Suprapubic skin (tissue), 4 donors: ENCODE measurements at regions not wholly inside any gene's neighbourhood (a gene's known extent, or its start where the extent isn't known, plus 50 kb on each side); places are given as distances from the start of the nearest gene placed in this dataset.
"Not testable (repeated sequence)": the region's sequence is repeated elsewhere in the genome, so short reads cannot be mapped to it uniquely, and the experiment has no call there.

Source experiments
- DNase-seq, 2 donors: peaks; one replicate each; pipeline ENCODE4 v3.0.0-alpha.2; 2019; ENCODE audit warnings: low spot score in 2 of 2
- H3K27ac ChIP-seq: fragments of 200-600 bp; sonication (generic); one replicate; pipeline ENCODE4 v1.5.1; 2019
- H3K27me3 ChIP-seq: fragments of 200-600 bp; sonication (generic); one replicate; pipeline ENCODE4 v1.5.1; 2019
- H3K36me3 ChIP-seq: fragments of 200-600 bp; sonication (generic); one replicate; pipeline ENCODE4 v1.5.1; 2019
- H3K4me1 ChIP-seq: fragments of 200-600 bp; sonication (generic); one replicate; pipeline ENCODE4 v1.5.1; 2019
- H3K4me3 ChIP-seq: fragments of 200-600 bp; sonication (generic); one replicate; pipeline ENCODE4 v1.5.1; 2019; ENCODE audit warnings: mild to moderate bottlenecking
- H3K9me3 ChIP-seq: fragments of 200-600 bp; sonication (generic); one replicate; pipeline ENCODE4 v1.5.1; 2019
- CTCF ChIP-seq, 2 donors: fragments of 200-600 bp in 1 of 2; fragments of 450-650 bp in 1 of 2; sonication (generic) in 1 of 2; IDR thresholded peaks; one replicate each; pipeline ENCODE4 v1.5.1; 2016 to 2019; ENCODE audit warnings: antibody characterized with exemption in 2 of 2, mild to moderate bottlenecking in 1 of 2, moderate library complexity in 1 of 2
- EP300 ChIP-seq: sonication (generic); formaldehyde crosslinking; IDR thresholded peaks from one replicate; pipeline ENCODE4 v1.6.1; 2017; ENCODE audit warnings: antibody characterized with exemption
- POLR2A ChIP-seq, 2 donors: fragments of 450-650 bp; IDR thresholded peaks; one replicate each; pipeline ENCODE4 v1.6.1; 2017; ENCODE audit warnings: antibody characterized with exemption in 2 of 2, mild to moderate bottlenecking in 2 of 2, moderate library complexity in 2 of 2
- POLR2AphosphoS5 ChIP-seq, 3 donors: sonication (generic); formaldehyde crosslinking; IDR thresholded peaks; one replicate each; pipeline ENCODE4 v1.6.1; 2017; ENCODE audit warnings: antibody characterized with exemption in 3 of 3
- WGBS: methylation state at CpG from one replicate; pipeline ENCODE4 v1.1.5; 2018; 5-methylcytosine and 5-hydroxymethylcytosine counted together

GRCh38 chr5:5739490-5739945 lies 317.0 kb downstream of the ICE1 start:
- 76% methylated on average over 3 of the region's 3 CpGs for WGBS
- no peak for DNase-seq
- no peak for TF ChIP-seq CTCF (IDR thresholded peaks at IDR 0.05)
- TF ChIP-seq POLR2AphosphoS5 (IDR thresholded peaks at IDR 0.05) = no peak
- TF ChIP-seq POLR2A (IDR thresholded peaks at IDR 0.05) = no peak
- no peak for TF ChIP-seq EP300
- H3K4me1 ChIP-seq = no peaks in the 10 kb centered on the region
- H3K4me3 ChIP-seq = no peak overlapping the region
- no peaks in the 10 kb centered on the region for H3K27me3 ChIP-seq
- H3K27ac ChIP-seq = no peak overlapping the region
- H3K9me3 ChIP-seq = peaks cover 6% of the 10 kb centered on the region
- H3K36me3 ChIP-seq = no peaks in the 10 kb centered on the region

- H3K27me3 ChIP-seq = no peaks in the 10 kb centered on the region
- no peaks in the 10 kb centered on the region for H3K4me1 ChIP-seq
- H3K4me3 ChIP-seq = no peak overlapping the region
- peaks cover 6% of the 10 kb centered on the region for H3K9me3 ChIP-seq
- no peak for DNase-seq
- no peak overlapping the region for H3K27ac ChIP-seq
- no peaks in the 10 kb centered on the region for H3K36me3 ChIP-seq
- 72% methylated on average over 2 of the region's 2 CpGs for WGBS
- TF ChIP-seq POLR2A (IDR thresholded peaks at IDR 0.05) (no peak), CTCF (IDR thresholded peaks at IDR 0.05) (no peak), EP300 (no peak)
Measured at GRCh38 chr5:5738797-5739489, 316.5 kb downstream of the ICE1 start.

GRCh38 chr5:5736007-5736406 lies 313.5 kb downstream of the ICE1 start:
- Histone ChIP-seq H3K4me1 (no peaks in the 10 kb centered on the region), H3K36me3 (no peaks in the 10 kb centered on the region), H3K27me3 (no peaks in the 10 kb centered on the region), H3K4me3 (no peak overlapping the region), H3K27ac (no peak overlapping the region), H3K9me3 (no peaks in the 10 kb centered on the region)
- no peak for DNase-seq
- no peak for TF ChIP-seq POLR2A (IDR thresholded peaks at IDR 0.05)
- 64% methylated on average over 2 of the region's 2 CpGs for WGBS

- not testable (repeated sequence) for H3K36me3 ChIP-seq, H3K4me3 ChIP-seq, H3K4me1 ChIP-seq, DNase-seq, H3K27ac ChIP-seq, H3K27me3 ChIP-seq, H3K9me3 ChIP-seq
- 51% methylated on average over 2 of the region's 2 CpGs for WGBS
Measured at GRCh38 chr5:5733058-5733457, 310.6 kb downstream of the ICE1 start.

- WGBS = 83% methylated on average over 6 of the region's 6 CpGs
- Histone ChIP-seq H3K27ac (no peak overlapping the region), H3K36me3 (no peaks in the 10 kb centered on the region), H3K4me3 (no peak overlapping the region), H3K27me3 (no peaks in the 10 kb centered on the region), H3K9me3 (no peaks in the 10 kb centered on the region), H3K4me1 (no peaks in the 10 kb centered on the region)
- TF ChIP-seq CTCF (IDR thresholded peaks at IDR 0.05) (no peak), EP300 (no peak), POLR2A (IDR thresholded peaks at IDR 0.05) (no peak), POLR2AphosphoS5 (IDR thresholded peaks at IDR 0.05) (no peak)
- DNase-seq = no peak
Measured at GRCh38 chr5:5726401-5726800, 303.9 kb downstream of the ICE1 start.

- H3K4me1 ChIP-seq = no peaks in the 10 kb centered on the region
- TF ChIP-seq POLR2AphosphoS5 (IDR thresholded peaks at IDR 0.05) (no peak), POLR2A (IDR thresholded peaks at IDR 0.05) (no peak), CTCF (IDR thresholded peaks at IDR 0.05) (no peak), EP300 (no peak)
- no peak for DNase-seq
- H3K27me3 ChIP-seq = no peaks in the 10 kb centered on the region
- no peak overlapping the region for H3K4me3 ChIP-seq
- H3K36me3 ChIP-seq = no peaks in the 10 kb centered on the region
- 85% methylated on average over 3 of the region's 3 CpGs for WGBS
- H3K9me3 ChIP-seq = no peaks in the 10 kb centered on the region
- H3K27ac ChIP-seq = no peak overlapping the region
Measured at GRCh38 chr5:5721881-5722280, 299.4 kb downstream of the ICE1 start.
